Activated CD4-positive, CD25-positive, alpha-beta regulatory T cell treated with anti-CD3 and anti-CD28 coated beads, Interleukin-2, amount 50 U/mL, for 24 hours (primary cell): ENCODE measurements at regions not wholly inside any gene's neighbourhood (a gene's known extent, or its start where the extent isn't known, plus 50 kb on each side); places are given as distances from the start of the nearest gene placed in this dataset.

Source experiments
- ATAC-seq, 2 donors: fragments of 150-1000 bp; cut with Tn5 transposase; one replicate each; pipeline ENCODE4 v1.10.0; 2021; ENCODE audit warnings: mild to moderate bottlenecking in 1 of 2, moderate library complexity in 1 of 2

- peak; percentile 38 to 58 for ATAC-seq
Observed at GRCh38 chr17:79393358-79394052, 217.3 kb downstream of the RBFOX3 start.

- ATAC-seq: no peak
Observed at GRCh38 chr17:79392598-79392997, 218.3 kb downstream of the RBFOX3 start.

- peak in 1 of 2 donors; percentile 42 for ATAC-seq
Observed at GRCh38 chr17:79391376-79392233, 219.2 kb downstream of the RBFOX3 start.

- no peak for ATAC-seq
Observed at GRCh38 chr17:79389896-79390295, 221.0 kb downstream of the RBFOX3 start.

GRCh38 chr17:79388556-79389295 lies 222.1 kb downstream of the RBFOX3 start:
- no peak for ATAC-seq

- ATAC-seq: no peak
Observed at GRCh38 chr17:79387783-79388182, 223.1 kb downstream of the RBFOX3 start.

GRCh38 chr17:79385962-79386563 lies 224.8 kb downstream of the RBFOX3 start:
- no peak for ATAC-seq

- ATAC-seq: no peak
Observed at GRCh38 chr17:79382313-79382712, 228.5 kb downstream of the RBFOX3 start.

GRCh38 chr17:79379700-79380445 lies 231.0 kb downstream of the RBFOX3 start:
- no peak for ATAC-seq

- ATAC-seq: no peak
Observed at GRCh38 chr17:79377230-79377786, 233.5 kb downstream of the RBFOX3 start.

GRCh38 chr17:79374807-79375206 lies 236.0 kb downstream of the RBFOX3 start:
- no peak for ATAC-seq

- ATAC-seq: no peak
Observed at GRCh38 chr17:79374087-79374689, 236.7 kb downstream of the RBFOX3 start.

- ATAC-seq: no peak
Observed at GRCh38 chr17:79372470-79373238, 238.2 kb downstream of the RBFOX3 start.

GRCh38 chr17:79371984-79372383 lies 238.9 kb downstream of the RBFOX3 start:
- no peak for ATAC-seq

GRCh38 chr17:79370594-79370993 lies 240.3 kb downstream of the RBFOX3 start:
- no peak for ATAC-seq

- ATAC-seq: no peak
Observed at GRCh38 chr17:79370126-79370525, 240.7 kb downstream of the RBFOX3 start.

GRCh38 chr17:79369532-79369931 lies 241.3 kb downstream of the RBFOX3 start:
- ATAC-seq: no peak

- ATAC-seq: no peak
Observed at GRCh38 chr17:79369001-79369400, 241.8 kb downstream of the RBFOX3 start.

- no peak for ATAC-seq
Observed at GRCh38 chr17:79368521-79368920, 242.3 kb downstream of the RBFOX3 start.

GRCh38 chr17:79366988-79367571 lies 243.8 kb downstream of the RBFOX3 start:
- ATAC-seq: no peak
